ENCODE measurements at regions not wholly inside any gene's neighbourhood (a gene's known extent, or its start where the extent isn't known, plus 50 kb on each side); places are given as distances from the start of the nearest gene placed in this dataset.

DNA sequence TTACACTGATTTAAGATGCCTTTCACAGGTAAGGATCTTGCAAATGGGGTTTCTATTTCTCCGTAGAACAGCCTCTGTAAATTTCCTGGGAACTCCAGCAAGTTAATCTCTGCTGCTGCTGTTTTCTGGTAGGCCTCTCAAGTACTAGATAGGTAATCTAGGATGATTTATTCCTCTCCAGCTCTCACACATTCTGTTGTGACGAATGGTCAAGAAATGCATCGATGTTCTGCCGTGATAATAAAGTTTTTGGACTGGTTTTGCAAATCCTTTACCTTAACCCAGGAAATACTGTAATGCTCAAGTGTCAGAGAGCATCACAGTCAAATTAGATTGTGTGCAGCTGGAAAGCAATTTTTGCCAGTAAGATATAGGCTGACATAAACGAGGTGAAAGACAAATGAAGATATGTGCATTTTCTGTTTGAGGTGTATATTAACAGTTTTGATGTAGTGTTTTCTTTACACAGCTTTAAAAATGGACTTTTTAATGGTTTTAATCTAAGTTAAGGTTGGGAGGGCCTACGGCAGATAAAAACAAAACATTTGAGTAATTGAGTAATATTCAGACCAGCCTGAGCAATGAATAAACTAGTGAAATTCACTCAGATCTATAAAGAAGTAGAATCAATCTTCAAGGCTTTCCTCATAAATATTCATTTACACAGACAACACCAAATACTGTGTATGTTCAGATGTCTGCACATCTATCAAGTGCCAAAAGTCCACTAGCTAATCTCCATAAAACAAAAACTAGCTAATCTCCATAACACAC is 300.6 kb upstream of the EDIL3 start:
- TF ChIP-seq, protein P1, sequence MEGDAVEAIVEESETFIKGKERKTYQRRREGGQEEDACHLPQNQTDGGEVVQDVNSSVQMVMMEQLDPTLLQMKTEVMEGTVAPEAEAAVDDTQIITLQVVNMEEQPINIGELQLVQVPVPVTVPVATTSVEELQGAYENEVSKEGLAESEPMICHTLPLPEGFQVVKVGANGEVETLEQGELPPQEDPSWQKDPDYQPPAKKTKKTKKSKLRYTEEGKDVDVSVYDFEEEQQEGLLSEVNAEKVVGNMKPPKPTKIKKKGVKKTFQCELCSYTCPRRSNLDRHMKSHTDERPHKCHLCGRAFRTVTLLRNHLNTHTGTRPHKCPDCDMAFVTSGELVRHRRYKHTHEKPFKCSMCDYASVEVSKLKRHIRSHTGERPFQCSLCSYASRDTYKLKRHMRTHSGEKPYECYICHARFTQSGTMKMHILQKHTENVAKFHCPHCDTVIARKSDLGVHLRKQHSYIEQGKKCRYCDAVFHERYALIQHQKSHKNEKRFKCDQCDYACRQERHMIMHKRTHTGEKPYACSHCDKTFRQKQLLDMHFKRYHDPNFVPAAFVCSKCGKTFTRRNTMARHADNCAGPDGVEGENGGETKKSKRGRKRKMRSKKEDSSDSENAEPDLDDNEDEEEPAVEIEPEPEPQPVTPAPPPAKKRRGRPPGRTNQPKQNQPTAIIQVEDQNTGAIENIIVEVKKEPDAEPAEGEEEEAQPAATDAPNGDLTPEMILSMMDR (IDR thresholded peaks at IDR 0.05), result no peak
- TF ChIP-seq POLR2A (IDR thresholded peaks at IDR 0.05) (no peak), POLR2AphosphoS5 (IDR thresholded peaks at IDR 0.05) (no peak), EP300 (IDR thresholded peaks at IDR 0.05) (no peak)

Measured in sigmoid colon (tissue), 4 donors.